ENCODE measurements at regions not wholly inside any gene's neighbourhood (a gene's known extent, or its start where the extent isn't known, plus 50 kb on each side); places are given as distances from the start of the nearest gene placed in this dataset.

GRCh38 chr3:43926055-43926454 is 235.3 kb downstream of the ABHD5 start:
- TF ChIP-seq MXI1 (IDR thresholded peaks at IDR 0.05; ENCODE audit: borderline replicate concordance, low read depth, low read length), result no peak
- no peak for TF ChIP-seq NFE2L2 (IDR thresholded peaks at IDR 0.05; ENCODE audit: low read depth, low read length)
- no peak for TF ChIP-seq CEBPB (IDR thresholded peaks at IDR 0.05; ENCODE audit: low read depth, low read length)
- no peak for TF ChIP-seq MAZ (IDR thresholded peaks at IDR 0.05; ENCODE audit: borderline replicate concordance, low read depth, low read length)
- no peak for TF ChIP-seq CHD1 (IDR thresholded peaks at IDR 0.05; ENCODE audit: low read depth, low read length)
- no peak for TF ChIP-seq CTCF (conservative IDR thresholded peaks at IDR 0.05; ENCODE audit: low read depth, low read length)
- TF ChIP-seq RFX5 (IDR thresholded peaks at IDR 0.05; ENCODE audit: low read depth, low read length), result no peak
- no peak for TF ChIP-seq MAFK (IDR thresholded peaks at IDR 0.05; ENCODE audit: low read depth, low read length)
- TF ChIP-seq BHLHE40 (IDR thresholded peaks at IDR 0.05; ENCODE audit: low read depth, low read length), result no peak
- no peak for TF ChIP-seq RAD21 (IDR thresholded peaks at IDR 0.05; ENCODE audit: low read length)
- TF ChIP-seq POLR2A (IDR thresholded peaks at IDR 0.05; ENCODE audit: low read depth, low read length), result no peak
- no peak for TF ChIP-seq SMC3 (IDR thresholded peaks at IDR 0.05; ENCODE audit: low read depth, low read length)
- TF ChIP-seq USF2 (IDR thresholded peaks at IDR 0.05; ENCODE audit: low read depth, low read length), result no peak
- no peak for TF ChIP-seq FOS (IDR thresholded peaks at IDR 0.05; ENCODE audit: low read depth, low read length)
- no peak for TF ChIP-seq RCOR1 (IDR thresholded peaks at IDR 0.05; ENCODE audit: insufficient replicate concordance, low read length)
- no peak for TF ChIP-seq ELK1 (IDR thresholded peaks at IDR 0.05; ENCODE audit: borderline replicate concordance, low read depth, low read length)
- Histone ChIP-seq H3K9me3 (ENCODE audit: control insufficient read depth, insufficient read depth, low read length) (no peaks in the 10 kb centered on the region), H2AFZ (replicated peaks; ENCODE audit: low read length, poor library complexity) (no peak overlapping the region), H3K9ac (ENCODE audit: low read depth, low read length) (no peak overlapping the region), H4K5ac (ENCODE audit: low read depth, low read length) (no peak overlapping the region), H3K79me1 (ENCODE audit: low read depth in 1 of 2, low read length in 2 of 2) (no peaks in the 10 kb centered on the region), H3K14ac (replicated peaks; ENCODE audit: low read depth, low read length) (no peak overlapping the region), H3K56ac (ENCODE audit: extremely low read depth, insufficient read depth, low read length) (no peak overlapping the region), H3K4me1 (ENCODE audit: control insufficient read depth, insufficient read depth, low read length) (no peaks in the 10 kb centered on the region), H3K27ac (ENCODE audit: insufficient read depth, low read length) (no peak overlapping the region), H3K9me1 (ENCODE audit: insufficient read depth, low read length) (no peaks in the 10 kb centered on the region), H2BK20ac (ENCODE audit: low read depth, low read length) (no peak overlapping the region), H4K91ac (ENCODE audit: insufficient read depth, low read depth, low read length) (no peak overlapping the region), H3K36me3 (ENCODE audit: control insufficient read depth, insufficient read depth, low read length) (no peaks in the 10 kb centered on the region), H2BK120ac (ENCODE audit: low read depth, low read length) (no peak overlapping the region), H3K18ac (ENCODE audit: low read depth, low read length) (no peak overlapping the region), H4K8ac (ENCODE audit: low read depth in 2 of 2, low read length in 2 of 2) (no peak overlapping the region), H3K4me3 (ENCODE audit: insufficient read depth, low read depth, low read length) (no peak overlapping the region), H4K20me1 (ENCODE audit: insufficient read depth, low read length) (no peaks in the 10 kb centered on the region), H2AK9ac (replicated peaks; ENCODE audit: low read depth, low read length, poor library complexity) (no peak overlapping the region), H3K27me3 (ENCODE audit: control insufficient read depth, insufficient read depth, low read length) (peaks cover 17% of the 10 kb centered on the region), H3K4me2 (ENCODE audit: low read depth, low read length) (no peak overlapping the region), H3K23ac (ENCODE audit: low read depth, low read length) (no peak overlapping the region), H2AK5ac (ENCODE audit: low read depth, low read length) (no peak overlapping the region), H2BK5ac (ENCODE audit: low read depth, low read length, poor library complexity, severe bottlenecking) (no peak overlapping the region), H2BK15ac (ENCODE audit: low read depth, low read length) (no peak overlapping the region), H3K4ac (ENCODE audit: low read depth, low read length) (no peak overlapping the region)
- intact Hi-C loops (cut with micrococcal nuclease), result no loop called here
- ATAC-seq (ENCODE audit: low read depth) (no peak), DNase-seq (no peak)
- dilution Hi-C loops (cut with HindIII; ENCODE audit: low sequenced_read_pairs, unreplicated experiment), result no loop called here
- 80% methylated on average over 1 of the region's 5 CpGs; no CpG with 5 or more reads in 1 of the 2 experiments for WGBS, 2 experiments (ENCODE audit: extremely low coverage in 2 of 2, insufficient read length in 1 of 2)
- CTCF ChIA-PET, result no interaction called here
- in situ Hi-C loops (cut with MboI; ENCODE audit: low sequenced_read_pairs), result no loop called here
- POLR2A ChIA-PET (ENCODE audit: unreplicated experiment), result no interaction called here
- no TSS peak for BruUV-seq (replicated peaks)

Measured in IMR-90 (cell line).